OCI-LY1 (cell line): ENCODE measurements at regions not wholly inside any gene's neighbourhood (a gene's known extent, or its start where the extent isn't known, plus 50 kb on each side); places are given as distances from the start of the nearest gene placed in this dataset.

Experiments used
- H2AFZ ChIP-seq: fragments of 200-600 bp; sonication (generic), shearing (Covaris generic); 2 replicates; pipeline ENCODE4 v1.6.0; 2014; ENCODE audit warnings: antibody characterized with exemption, mild to moderate bottlenecking, low read length
- H3F3A ChIP-seq: fragments of 200-600 bp; sonication (generic), shearing (Covaris generic); 2 replicates; pipeline ENCODE4 v1.6.0; 2014; ENCODE audit warnings: mild to moderate bottlenecking, antibody characterized with exemption, low read length, moderate library complexity; ENCODE audit not compliant: insufficient read depth
- H3K27ac ChIP-seq: fragments of 200-600 bp; sonication (generic); 2 replicates; pipeline ENCODE4 v1.5.1; 2014; ENCODE audit warnings: low read length, mixed run types, mild to moderate bottlenecking, low read depth; ENCODE audit not compliant: poor library complexity, severe bottlenecking
- H3K27me3 ChIP-seq: fragments of 200-600 bp; sonication (generic); 2 replicates; pipeline ENCODE4 v1.6.0; 2014; ENCODE audit warnings: antibody characterized with exemption, mild to moderate bottlenecking, low read length, moderate library complexity; ENCODE audit not compliant: insufficient read depth
- H3K36me3 ChIP-seq: fragments of 200-600 bp; sonication (generic); 2 replicates; pipeline ENCODE4 v1.6.1; 2014; ENCODE audit warnings: mild to moderate bottlenecking, antibody characterized with exemption, low read length, moderate library complexity, mixed read lengths; ENCODE audit not compliant: insufficient read depth
- H3K4me1 ChIP-seq: fragments of 200-600 bp; sonication (generic); 2 replicates; pipeline ENCODE4 v1.5.1; 2014; ENCODE audit warnings: mild to moderate bottlenecking, low read length, moderate library complexity; ENCODE audit not compliant: insufficient read depth, severe bottlenecking
- H3K4me2 ChIP-seq: fragments of 200-600 bp; sonication (generic), shearing (Covaris generic); 2 replicates; pipeline ENCODE4 v1.6.1; 2014; ENCODE audit warnings: low read length
- H3K4me3 ChIP-seq: fragments of 200-600 bp; sonication (generic); 2 replicates; pipeline ENCODE4 v1.5.1; 2014; ENCODE audit warnings: low read length, low read depth, mild to moderate bottlenecking, mixed read lengths; ENCODE audit not compliant: poor library complexity, severe bottlenecking
- H3K79me2 ChIP-seq: fragments of 200-600 bp; shearing (Covaris generic); 2 replicates; pipeline ENCODE4 v1.6.1; 2016; ENCODE audit warnings: mixed run types, low read length, mixed read lengths; ENCODE audit not compliant: insufficient read depth
- H3K9ac ChIP-seq: fragments of 200-600 bp; sonication (generic), shearing (Covaris generic); 2 replicates; pipeline ENCODE4 v1.6.1; 2014; ENCODE audit warnings: mild to moderate bottlenecking, low read length, mixed read lengths
- H3K9me2 ChIP-seq: fragments of 200-600 bp; sonication (generic), shearing (Covaris generic); 2 replicates; pipeline ENCODE4 v1.6.1; 2014; ENCODE audit warnings: low read depth, mild to moderate bottlenecking, low read length, mixed read lengths
- H3K9me3 ChIP-seq: fragments of 200-600 bp; shearing (Covaris generic); 2 replicates; pipeline ENCODE4 v1.6.1; 2014; ENCODE audit warnings: low read length, mixed read lengths
- H4K20me1 ChIP-seq: fragments of 200-600 bp; sonication (generic), shearing (Covaris generic); 2 replicates; pipeline ENCODE4 v1.6.0; 2016; ENCODE audit warnings: mild to moderate bottlenecking, low read length; ENCODE audit not compliant: insufficient read depth
- EZH2 ChIP-seq: fragments of 200-600 bp; sonication (generic), shearing (Covaris generic); IDR thresholded peaks from 2 replicates; pipeline ENCODE4 v1.8.0; 2017; ENCODE audit warnings: borderline replicate concordance, mixed run types, mild to moderate bottlenecking, antibody characterized with exemption, low read length, moderate library complexity, mixed read lengths
- TF ChIP-seq, protein P1 (sequence below): fragments of 200-600 bp; sonication (generic), shearing (Covaris generic); IDR thresholded peaks from 2 replicates; pipeline ENCODE4 v1.5.1; 2017; ENCODE audit warnings: mild to moderate bottlenecking, antibody characterized with exemption, low read length, moderate library complexity, mixed read lengths

- no peak overlapping the region for H3K4me2 ChIP-seq
- H3K9me3 ChIP-seq: no peaks in the 10 kb centered on the region
- H4K20me1 ChIP-seq: no peaks in the 10 kb centered on the region
- H3K27ac ChIP-seq: no peak overlapping the region
- no peak overlapping the region for H3K4me3 ChIP-seq
- H3K4me1 ChIP-seq: no peaks in the 10 kb centered on the region
- H3K9ac ChIP-seq: no peak overlapping the region
- H3K79me2 ChIP-seq: no peaks in the 10 kb centered on the region
- H3K27me3 ChIP-seq: no peaks in the 10 kb centered on the region
- no peak overlapping the region for H2AFZ ChIP-seq
- no peaks in the 10 kb centered on the region for H3K9me2 ChIP-seq
- no peaks in the 10 kb centered on the region for H3F3A ChIP-seq
- H3K36me3 ChIP-seq: no peaks in the 10 kb centered on the region
- TF ChIP-seq, protein P1, sequence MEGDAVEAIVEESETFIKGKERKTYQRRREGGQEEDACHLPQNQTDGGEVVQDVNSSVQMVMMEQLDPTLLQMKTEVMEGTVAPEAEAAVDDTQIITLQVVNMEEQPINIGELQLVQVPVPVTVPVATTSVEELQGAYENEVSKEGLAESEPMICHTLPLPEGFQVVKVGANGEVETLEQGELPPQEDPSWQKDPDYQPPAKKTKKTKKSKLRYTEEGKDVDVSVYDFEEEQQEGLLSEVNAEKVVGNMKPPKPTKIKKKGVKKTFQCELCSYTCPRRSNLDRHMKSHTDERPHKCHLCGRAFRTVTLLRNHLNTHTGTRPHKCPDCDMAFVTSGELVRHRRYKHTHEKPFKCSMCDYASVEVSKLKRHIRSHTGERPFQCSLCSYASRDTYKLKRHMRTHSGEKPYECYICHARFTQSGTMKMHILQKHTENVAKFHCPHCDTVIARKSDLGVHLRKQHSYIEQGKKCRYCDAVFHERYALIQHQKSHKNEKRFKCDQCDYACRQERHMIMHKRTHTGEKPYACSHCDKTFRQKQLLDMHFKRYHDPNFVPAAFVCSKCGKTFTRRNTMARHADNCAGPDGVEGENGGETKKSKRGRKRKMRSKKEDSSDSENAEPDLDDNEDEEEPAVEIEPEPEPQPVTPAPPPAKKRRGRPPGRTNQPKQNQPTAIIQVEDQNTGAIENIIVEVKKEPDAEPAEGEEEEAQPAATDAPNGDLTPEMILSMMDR: no peak
- no peak for TF ChIP-seq EZH2
These were observed 383.0 kb upstream of the DCC start for GRCh38 chr18:51957001-51957400.

GRCh38 chr18:51980101-51980500 lies 359.9 kb upstream of the DCC start:
- Histone ChIP-seq H3K36me3 (no peaks in the 10 kb centered on the region), H3K9me3 (no peaks in the 10 kb centered on the region), H3K4me2 (no peak overlapping the region), H3K79me2 (no peaks in the 10 kb centered on the region), H3K9me2 (no peaks in the 10 kb centered on the region), H3K4me1 (no peaks in the 10 kb centered on the region), H4K20me1 (no peaks in the 10 kb centered on the region), H3K4me3 (no peak overlapping the region), H3K9ac (no peak overlapping the region), H3F3A (no peaks in the 10 kb centered on the region), H3K27ac (no peak overlapping the region), H2AFZ (no peak overlapping the region), H3K27me3 (no peaks in the 10 kb centered on the region)
- no peak for TF ChIP-seq EZH2
- TF ChIP-seq, protein P1: no peak

DNA sequence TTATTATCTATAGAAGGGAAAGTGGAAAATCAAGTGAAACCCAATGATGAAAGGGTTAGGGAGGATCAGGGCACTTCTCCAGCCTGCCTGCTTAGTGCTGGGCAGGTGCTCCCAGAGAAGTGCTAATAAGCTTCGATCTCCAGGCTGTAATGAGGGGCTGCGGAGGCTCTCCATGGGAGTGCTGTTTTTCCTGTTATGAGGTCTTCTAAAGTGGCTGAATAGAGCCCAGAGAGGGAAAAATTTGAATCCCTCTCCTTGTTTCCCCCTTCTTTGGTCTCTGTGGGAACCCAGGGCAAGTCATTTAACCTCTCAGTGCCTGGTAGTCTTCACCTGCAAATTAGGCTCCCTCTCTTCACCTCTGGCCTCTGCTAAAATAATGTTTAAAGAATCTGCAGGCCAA lies 351.7 kb upstream of the DCC start:
- Histone ChIP-seq H3K4me2 (no peak overlapping the region), H3K4me1 (no peaks in the 10 kb centered on the region), H3F3A (no peaks in the 10 kb centered on the region), H3K79me2 (no peaks in the 10 kb centered on the region), H2AFZ (no peak overlapping the region), H3K27me3 (no peaks in the 10 kb centered on the region), H3K9me2 (no peaks in the 10 kb centered on the region), H3K4me3 (no peak overlapping the region), H3K27ac (no peak overlapping the region), H4K20me1 (no peaks in the 10 kb centered on the region), H3K9ac (no peak overlapping the region), H3K9me3 (no peaks in the 10 kb centered on the region), H3K36me3 (no peaks in the 10 kb centered on the region)
- TF ChIP-seq EZH2: no peak
- TF ChIP-seq, protein P1: no peak
